ENCODE measurements at regions not wholly inside any gene's neighbourhood (a gene's known extent, or its start where the extent isn't known, plus 50 kb on each side); places are given as distances from the start of the nearest gene placed in this dataset.

GRCh38 chr9:86614871-86615849, 260.9 kb upstream of the TUT7 start:
- no peak for TF ChIP-seq POLR2A (IDR thresholded peaks at IDR 0.05)
- TF ChIP-seq CTCF (IDR thresholded peaks at IDR 0.05) = no peak
